ENCODE measurements at regions not wholly inside any gene's neighbourhood (a gene's known extent, or its start where the extent isn't known, plus 50 kb on each side); places are given as distances from the start of the nearest gene placed in this dataset.

DNA sequence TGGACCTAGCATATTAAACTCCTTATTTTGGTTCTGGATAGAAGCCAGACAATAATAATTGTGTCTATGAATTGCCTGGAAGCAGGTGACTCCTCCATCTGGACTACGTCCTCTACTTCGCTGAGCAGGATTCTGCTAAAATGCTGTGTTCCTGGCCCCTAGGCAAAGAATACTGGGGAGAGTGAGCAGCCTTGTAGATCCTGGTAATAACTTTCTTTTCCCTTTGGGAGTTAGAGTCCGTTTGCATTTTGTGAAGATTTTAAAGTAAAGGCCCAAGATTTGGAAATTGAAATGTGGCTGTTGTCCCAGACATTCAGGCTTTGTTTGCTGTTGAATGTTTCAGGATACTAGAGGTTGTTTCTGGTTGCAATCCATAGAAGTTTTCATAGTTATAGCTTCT, 511.9 kb upstream of the KLF12 start:
- CTCF ChIA-PET: no interaction called here
- DNase-seq (no peak), ATAC-seq (ENCODE audit: poor library complexity) (no peak)
- Histone ChIP-seq H3K27ac (ENCODE audit: low read depth in 1 of 2, low read length in 2 of 2) (no peak overlapping the region), H3K4me1 (ENCODE audit: insufficient read depth, low read length) (no peaks in the 10 kb centered on the region), H3K27me3 (ENCODE audit: control insufficient read depth in 1 of 2, insufficient read depth in 2 of 2, low read length in 2 of 2) (no peaks in the 10 kb centered on the region), H3K36me3 (ENCODE audit: insufficient read depth, low read length) (no peaks in the 10 kb centered on the region), H3K9me3 (ENCODE audit: control insufficient read depth in 1 of 2, insufficient read depth in 1 of 2, low read length in 2 of 2) (no peaks in the 10 kb centered on the region), H3K4me3 (ENCODE audit: low read length) (no peak overlapping the region)
- Mint-ChIP-seq H3K27ac (no peak overlapping the region), H3K4me1 (ENCODE audit: low read depth) (no peaks in the 10 kb centered on the region), H3K27me3 (no peaks in the 10 kb centered on the region), H3K9me3 (no peaks in the 10 kb centered on the region), H3K4me3 (no peak overlapping the region), H3K36me3 (ENCODE audit: low read depth) (no peaks in the 10 kb centered on the region)
- intact Hi-C loops (cut with DNase I, micrococcal nuclease): no loop called here
- TF ChIP-seq, protein P1, sequence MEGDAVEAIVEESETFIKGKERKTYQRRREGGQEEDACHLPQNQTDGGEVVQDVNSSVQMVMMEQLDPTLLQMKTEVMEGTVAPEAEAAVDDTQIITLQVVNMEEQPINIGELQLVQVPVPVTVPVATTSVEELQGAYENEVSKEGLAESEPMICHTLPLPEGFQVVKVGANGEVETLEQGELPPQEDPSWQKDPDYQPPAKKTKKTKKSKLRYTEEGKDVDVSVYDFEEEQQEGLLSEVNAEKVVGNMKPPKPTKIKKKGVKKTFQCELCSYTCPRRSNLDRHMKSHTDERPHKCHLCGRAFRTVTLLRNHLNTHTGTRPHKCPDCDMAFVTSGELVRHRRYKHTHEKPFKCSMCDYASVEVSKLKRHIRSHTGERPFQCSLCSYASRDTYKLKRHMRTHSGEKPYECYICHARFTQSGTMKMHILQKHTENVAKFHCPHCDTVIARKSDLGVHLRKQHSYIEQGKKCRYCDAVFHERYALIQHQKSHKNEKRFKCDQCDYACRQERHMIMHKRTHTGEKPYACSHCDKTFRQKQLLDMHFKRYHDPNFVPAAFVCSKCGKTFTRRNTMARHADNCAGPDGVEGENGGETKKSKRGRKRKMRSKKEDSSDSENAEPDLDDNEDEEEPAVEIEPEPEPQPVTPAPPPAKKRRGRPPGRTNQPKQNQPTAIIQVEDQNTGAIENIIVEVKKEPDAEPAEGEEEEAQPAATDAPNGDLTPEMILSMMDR (IDR thresholded peaks at IDR 0.05): no peak
- POLR2A ChIA-PET: no interaction called here

DNA sequence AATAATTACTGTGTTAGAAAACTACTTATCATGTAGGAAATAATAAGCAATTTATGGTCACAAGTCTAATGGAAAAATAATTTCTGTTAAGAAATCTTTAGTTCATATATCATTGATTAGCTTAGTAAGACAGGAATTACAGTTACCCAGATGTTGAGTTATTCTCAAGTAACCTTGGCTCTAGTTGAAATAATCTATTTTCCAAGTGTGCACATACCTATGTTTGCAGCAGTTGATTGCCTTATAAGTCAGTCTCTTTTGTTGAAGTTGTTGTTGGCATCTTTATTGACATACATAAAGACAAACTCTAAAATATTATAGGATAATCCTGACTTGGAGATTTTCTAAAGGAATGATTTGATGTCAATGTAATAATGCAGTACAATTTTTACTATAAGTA, 511.4 kb upstream of the KLF12 start:
- H3K36me3 Mint-ChIP-seq (ENCODE audit: low read depth): no peaks in the 10 kb centered on the region
- Histone ChIP-seq H3K27ac (ENCODE audit: low read depth in 1 of 2, low read length in 2 of 2) (no peak overlapping the region), H3K9me3 (ENCODE audit: control insufficient read depth in 1 of 2, insufficient read depth in 1 of 2, low read length in 2 of 2) (no peaks in the 10 kb centered on the region), H3K36me3 (ENCODE audit: insufficient read depth, low read length) (no peaks in the 10 kb centered on the region), H3K4me1 (ENCODE audit: insufficient read depth, low read length) (no peaks in the 10 kb centered on the region), H3K27me3 (ENCODE audit: control insufficient read depth in 1 of 2, insufficient read depth in 2 of 2, low read length in 2 of 2) (no peaks in the 10 kb centered on the region), H3K4me3 (ENCODE audit: low read length) (no peak overlapping the region)
- TF ChIP-seq, protein P1 (IDR thresholded peaks at IDR 0.05): no peak
- H3K4me1 Mint-ChIP-seq (ENCODE audit: low read depth): no peaks in the 10 kb centered on the region
- CTCF ChIA-PET: no interaction called here
- POLR2A ChIA-PET: no interaction called here
- H3K27me3 Mint-ChIP-seq: no peaks in the 10 kb centered on the region
- H3K4me3 Mint-ChIP-seq: no peak overlapping the region
- intact Hi-C loops (cut with DNase I, micrococcal nuclease): no loop called here
- no peak overlapping the region for H3K27ac Mint-ChIP-seq
- ATAC-seq (ENCODE audit: poor library complexity): no peak
- DNase-seq: no peak
- no peaks in the 10 kb centered on the region for H3K9me3 Mint-ChIP-seq

DNA sequence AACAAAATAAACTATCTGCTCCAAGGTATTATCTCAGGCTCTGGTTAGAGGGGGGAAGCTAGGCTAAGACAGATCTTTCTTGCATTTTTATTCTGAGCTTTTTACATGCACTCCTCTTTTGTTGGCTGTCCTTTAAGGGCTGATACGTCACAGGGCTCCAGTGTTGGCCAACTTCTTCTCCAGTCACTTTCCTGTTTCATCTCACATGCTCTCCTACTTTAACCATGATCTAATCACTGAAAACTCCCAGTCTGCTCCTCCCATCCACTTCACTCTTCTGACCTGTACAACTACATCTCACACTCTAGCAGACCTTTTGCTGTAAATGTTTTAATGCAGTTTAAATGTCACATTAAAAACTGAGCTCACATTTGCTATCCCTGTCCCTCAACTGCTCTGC, 510.0 kb upstream of the KLF12 start:
- ATAC-seq (ENCODE audit: poor library complexity) (no peak), DNase-seq (no peak)
- Mint-ChIP-seq H3K27ac (no peak overlapping the region), H3K4me3 (no peak overlapping the region), H3K4me1 (ENCODE audit: low read depth) (no peaks in the 10 kb centered on the region), H3K9me3 (no peaks in the 10 kb centered on the region), H3K27me3 (no peaks in the 10 kb centered on the region), H3K36me3 (ENCODE audit: low read depth) (no peaks in the 10 kb centered on the region)
- no peaks in the 10 kb centered on the region for H3K27me3 ChIP-seq (ENCODE audit: control insufficient read depth in 1 of 2, insufficient read depth in 2 of 2, low read length in 2 of 2)
- H3K4me3 ChIP-seq (ENCODE audit: low read length): no peak overlapping the region
- H3K4me1 ChIP-seq (ENCODE audit: insufficient read depth, low read length): no peaks in the 10 kb centered on the region
- ChIA-PET POLR2A (no interaction called here), CTCF (no interaction called here)
- intact Hi-C loops (cut with DNase I, micrococcal nuclease): no loop called here
- TF ChIP-seq, protein P1 (IDR thresholded peaks at IDR 0.05): no peak
- H3K9me3 ChIP-seq (ENCODE audit: control insufficient read depth in 1 of 2, insufficient read depth in 1 of 2, low read length in 2 of 2): no peaks in the 10 kb centered on the region
- H3K27ac ChIP-seq (ENCODE audit: low read depth in 1 of 2, low read length in 2 of 2): no peak overlapping the region
- H3K36me3 ChIP-seq (ENCODE audit: insufficient read depth, low read length): no peaks in the 10 kb centered on the region
